H1 (cell line): ENCODE measurements at regions not wholly inside any gene's neighbourhood (a gene's known extent, or its start where the extent isn't known, plus 50 kb on each side); places are given as distances from the start of the nearest gene placed in this dataset.

Experiments used
- CTCF ChIA-PET: fragments of 300-600 bp; sonication (Branson Sonifier 250); formaldehyde crosslinking; loops from one replicate; lab custom pipeline; 2021; ENCODE audit not compliant: partially characterized antibody; lab: Charles Lee
- POLR2A ChIA-PET: fragments of 300-600 bp; sonication (Branson Sonifier 250); formaldehyde crosslinking; loops from one replicate; lab custom pipeline; 2021; ENCODE audit warnings: inconsistent platforms; ENCODE audit not compliant: partially characterized antibody; lab: Charles Lee
- DNase-seq, 2 experiments: peaks; one replicate each; pipeline versions ENCODE4 v3.0.0 to v3.0.0-alpha.2; 2010 to 2022; ENCODE audit warnings: low spot score in 2 of 2, low read depth in 1 of 2, mixed read lengths in 1 of 2
- FAIRE-seq: peaks from 2 replicates; lab custom pipeline; 2011; peaks lifted over from hg19 to GRCh38; lab: Jason Lieb, UNC
- H2AFZ ChIP-seq: 2 replicates; pipeline ENCODE4 v1.8.1; 2012; ENCODE audit warnings: low read length, inconsistent platforms
- H2AK5ac ChIP-seq: 2 replicates; pipeline ENCODE4 v1.6.1; 2013; ENCODE audit warnings: low read depth, low read length
- H2BK120ac ChIP-seq: replicated peaks from 2 replicates; pipeline ENCODE3; 2013; ENCODE audit warnings: low read depth, low read length, inconsistent platforms
- H2BK12ac ChIP-seq: 2 replicates; pipeline ENCODE4 v1.6.1; 2013; ENCODE audit warnings: low read depth, low read length
- H2BK15ac ChIP-seq: 2 replicates; pipeline ENCODE4 v1.6.1; 2013; ENCODE audit warnings: low read length
- H2BK20ac ChIP-seq: 2 replicates; pipeline ENCODE4 v1.6.1; 2013; ENCODE audit warnings: low read length
- H2BK5ac ChIP-seq: 2 replicates; pipeline ENCODE4 v1.6.1; 2013; ENCODE audit warnings: low read depth, low read length
- H3K14ac ChIP-seq: 2 replicates; pipeline ENCODE4 v1.6.1; 2013; ENCODE audit warnings: inconsistent platforms; ENCODE audit not compliant: insufficient read length
- H3K18ac ChIP-seq: 2 replicates; pipeline ENCODE4 v1.6.1; 2013; ENCODE audit warnings: low read length; ENCODE audit errors: extremely low read depth
- H3K23ac ChIP-seq: 2 replicates; pipeline ENCODE4 v1.6.1; 2013; ENCODE audit warnings: inconsistent platforms; ENCODE audit not compliant: insufficient read length
- H3K23me2 ChIP-seq: 2 replicates; pipeline ENCODE4 v1.6.1; 2013; ENCODE audit warnings: low read depth, low read length
- H3K27ac ChIP-seq: 2 replicates; pipeline ENCODE4 v1.6.1; 2011; ENCODE audit warnings: low read depth, low read length, inconsistent platforms
- H3K27me3 ChIP-seq, 4 experiments: replicated peaks in 1 of 4; 1 replicate in 1 of 4; 2 replicates in 3 of 4; pipeline versions ENCODE4 v1.6.1 to v1.8.1; 2011 to 2013; ENCODE audit warnings: low read length in 3 of 4, mild to moderate bottlenecking in 3 of 4, inconsistent platforms in 2 of 4, mixed read lengths in 2 of 4, moderate library complexity in 1 of 4; ENCODE audit not compliant: control insufficient read depth in 3 of 4, insufficient read depth in 3 of 4; ENCODE audit errors: extremely low read depth in 1 of 4
- H3K36me3 ChIP-seq, 4 experiments: 2 replicates each; pipeline versions ENCODE4 v1.6.1 to v1.8.1; 2011 to 2013; ENCODE audit warnings: mild to moderate bottlenecking in 4 of 4, low read length in 3 of 4, moderate library complexity in 2 of 4, control low read depth in 1 of 4, inconsistent platforms in 1 of 4; ENCODE audit not compliant: insufficient read depth in 4 of 4, control insufficient read depth in 2 of 4
- H3K4ac ChIP-seq: replicated peaks from 2 replicates; pipeline ENCODE3; 2013; ENCODE audit warnings: low read length, low read depth, mixed read lengths, inconsistent platforms; ENCODE audit not compliant: insufficient read length
- H3K4me1 ChIP-seq, 4 experiments: replicated peaks in 1 of 4; 1 replicate in 1 of 4; 2 replicates in 3 of 4; pipeline versions ENCODE4 v1.6.1 to v1.8.1; 2011 to 2013; ENCODE audit warnings: low read length in 3 of 4, inconsistent platforms in 2 of 4, mixed read lengths in 1 of 4; ENCODE audit not compliant: insufficient read depth in 4 of 4, control insufficient read depth in 3 of 4
- H3K4me2 ChIP-seq, 2 experiments: 2 replicates each; pipeline versions ENCODE4 v1.6.1 to v1.8.1; 2011 to 2013; ENCODE audit warnings: low read depth in 2 of 2, low read length in 2 of 2, control low read depth in 1 of 2, inconsistent platforms in 1 of 2, mild to moderate bottlenecking in 1 of 2; ENCODE audit not compliant: insufficient read depth in 1 of 2
- H3K4me3 ChIP-seq, 4 experiments: fragments of 200-600, 300-600 bp in 1 of 4; sonication (generic), shearing (Covaris generic), sonication (Bioruptor Twin) in 1 of 4; 2 replicates each; pipeline versions ENCODE4 v1.5.1 to v1.8.1; 2011 to 2016; ENCODE audit warnings: low read length in 4 of 4, low read depth in 3 of 4, control low read depth in 2 of 4, inconsistent platforms in 2 of 4, mild to moderate bottlenecking in 2 of 4, mixed read lengths in 1 of 4, moderate library complexity in 1 of 4; ENCODE audit not compliant: insufficient read depth in 2 of 4; ENCODE audit errors: extremely low read depth in 1 of 4
- H3K56ac ChIP-seq: replicated peaks from 2 replicates; pipeline ENCODE3; 2013; ENCODE audit warnings: low read depth, mild to moderate bottlenecking, mixed read lengths, low read length, inconsistent platforms; ENCODE audit not compliant: insufficient read length
- H3K79me1 ChIP-seq: 2 replicates; pipeline ENCODE4 v1.6.1; 2013; ENCODE audit warnings: low read depth, low read length, control low read depth
- H3K79me2 ChIP-seq, 2 experiments: 2 replicates each; pipeline versions ENCODE4 v1.6.1 to v1.8.1; 2012 to 2013; ENCODE audit warnings: low read length in 2 of 2, mild to moderate bottlenecking in 2 of 2, inconsistent platforms in 1 of 2; ENCODE audit not compliant: insufficient read depth in 2 of 2, control insufficient read depth in 1 of 2
- H3K9ac ChIP-seq, 4 experiments: replicated peaks in 1 of 4; 1 replicate in 1 of 4; 2 replicates in 3 of 4; pipeline versions ENCODE4 v1.6.1 to v1.8.1; 2011 to 2013; ENCODE audit warnings: low read depth in 3 of 4, low read length in 3 of 4, control low read depth in 2 of 4, mild to moderate bottlenecking in 2 of 4, moderate library complexity in 2 of 4, inconsistent platforms in 1 of 4; ENCODE audit errors: extremely low read depth in 1 of 4
- H3K9me3 ChIP-seq, 2 experiments: 2 replicates each; pipeline versions ENCODE4 v1.6.1 to v1.8.1; 2012 to 2013; ENCODE audit warnings: mild to moderate bottlenecking in 2 of 2, moderate library complexity in 2 of 2, control low read depth in 1 of 2, inconsistent platforms in 1 of 2, low read depth in 1 of 2, low read length in 1 of 2, mixed read lengths in 1 of 2; ENCODE audit not compliant: insufficient read depth in 2 of 2
- H4K20me1 ChIP-seq, 2 experiments: replicated peaks in 1 of 2; 2 replicates each; pipeline versions ENCODE3 to v1.8.1; 2011 to 2013; ENCODE audit warnings: inconsistent platforms in 2 of 2, low read length in 2 of 2, mild to moderate bottlenecking in 1 of 2; ENCODE audit not compliant: insufficient read depth in 2 of 2, control insufficient read depth in 1 of 2
- H4K5ac ChIP-seq: 2 replicates; pipeline ENCODE4 v1.6.1; 2013; ENCODE audit warnings: low read length, low read depth, mixed read lengths, inconsistent platforms; ENCODE audit not compliant: insufficient read length
- H4K8ac ChIP-seq: 2 replicates; pipeline ENCODE4 v1.8.0; 2013; ENCODE audit warnings: mild to moderate bottlenecking, moderate library complexity, low read length, inconsistent platforms; ENCODE audit not compliant: insufficient read depth; ENCODE audit errors: extremely low read depth
- H4K91ac ChIP-seq: replicated peaks from 2 replicates; pipeline ENCODE3; 2013; ENCODE audit warnings: low read length, mixed read lengths, inconsistent platforms; ENCODE audit not compliant: insufficient read length
- CBX5 ChIP-seq: fragments of 300-800, 300-1000 bp; sonication (generic); IDR thresholded peaks from 2 replicates; pipeline ENCODE4 v1.7.1; 2016; ENCODE audit warnings: antibody characterized with exemption, low read length, low read depth
- CEBPB ChIP-seq: IDR thresholded peaks from 2 replicates; pipeline ENCODE4 v1.6.1; 2012; ENCODE audit warnings: low read depth, low read length
- CHD2 ChIP-seq: IDR thresholded peaks from 2 replicates; pipeline ENCODE4 v1.6.1; 2012; ENCODE audit warnings: low read length, improper control_type of control experiment
- CREB1 ChIP-seq: IDR thresholded peaks from 2 replicates; pipeline ENCODE4 v1.6.1; 2012; ENCODE audit warnings: inconsistent platforms
- CTBP2 ChIP-seq: IDR thresholded peaks from 2 replicates; pipeline ENCODE4 v1.7.0; 2011; ENCODE audit warnings: borderline replicate concordance, mild to moderate bottlenecking, moderate library complexity, mixed read lengths, low read length; ENCODE audit not compliant: insufficient read depth, insufficient read length
- E2F6 ChIP-seq: IDR thresholded peaks from 2 replicates; pipeline ENCODE4 v1.6.1; 2012; ENCODE audit warnings: inconsistent platforms
- EGR1 ChIP-seq: IDR thresholded peaks from 2 replicates; pipeline ENCODE4 v1.6.1; 2011; ENCODE audit warnings: low read depth, low read length, borderline replicate concordance
- FOSL1 ChIP-seq: IDR thresholded peaks from 2 replicates; pipeline ENCODE4 v1.6.1; 2011; ENCODE audit warnings: mild to moderate bottlenecking, low read depth, low read length, moderate library complexity; ENCODE audit not compliant: insufficient read depth
- JUN ChIP-seq: IDR thresholded peaks from 2 replicates; pipeline ENCODE4 v1.6.1; 2011; ENCODE audit warnings: low read depth, mild to moderate bottlenecking, improper control_type of control experiment, low read length
- JUND ChIP-seq: IDR thresholded peaks from 2 replicates; pipeline ENCODE4 v1.6.1; 2011; ENCODE audit warnings: mild to moderate bottlenecking, improper control_type of control experiment, low read length
- RNF2 ChIP-seq: fragments of 200-900, 300-1000 bp; sonication (generic); IDR thresholded peaks from 2 replicates; pipeline ENCODE4 v1.7.1; 2016; ENCODE audit warnings: borderline replicate concordance, low read depth, mild to moderate bottlenecking, antibody characterized with exemption, low read length; ENCODE audit not compliant: poor library complexity, severe bottlenecking; ENCODE audit errors: missing control alignments
- RXRA ChIP-seq: IDR thresholded peaks from 2 replicates; pipeline ENCODE4 v1.6.1; 2011; ENCODE audit warnings: low read depth, mild to moderate bottlenecking, low read length, moderate library complexity; ENCODE audit not compliant: insufficient read depth
- SIN3A ChIP-seq, 2 experiments: IDR thresholded peaks in 1 of 2; conservative IDR thresholded peaks in 1 of 2; 2 replicates each; pipeline ENCODE4 v1.6.1; 2011 to 2012; ENCODE audit warnings: low read length in 2 of 2, improper control_type of control experiment in 1 of 2, low read depth in 1 of 2, mild to moderate bottlenecking in 1 of 2
- SP2 ChIP-seq: IDR thresholded peaks from 2 replicates; pipeline ENCODE4 v1.6.1; 2012; ENCODE audit warnings: mild to moderate bottlenecking, low read length, inconsistent platforms
- SUZ12 ChIP-seq: fragments of 200-600 bp; sonication (generic); IDR thresholded peaks from 2 replicates; pipeline ENCODE4 v1.6.1; 2012; ENCODE audit warnings: mild to moderate bottlenecking, inconsistent platforms, low read length, moderate library complexity, mixed read lengths
- WGBS, 2 experiments: shearing (Covaris generic) in 1 of 2; methylation state at CpG; one replicate each; pipeline versions ENCODE4 v1.1.6 to v1.1.7; 2013 to 2015; ENCODE audit warnings: low lambda C conversion rate in 2 of 2, mixed read lengths in 2 of 2, inconsistent platforms in 1 of 2, low coverage in 1 of 2, missing lambda C conversion rate in 1 of 2; ENCODE audit not compliant: insufficient replicate concordance in 2 of 2, insufficient coverage in 1 of 2, insufficient read length in 1 of 2; ENCODE audit errors: extremely low coverage in 1 of 2, missing lambda C conversion rate in 1 of 2; 5-methylcytosine and 5-hydroxymethylcytosine counted together

- Histone ChIP-seq H3K4me1 (no peaks in the 10 kb centered on the region), H3K23ac (no peak overlapping the region), H2BK15ac (no peak overlapping the region), H2BK20ac (no peak overlapping the region; the same call in 1 of the 2 replicates), H2AFZ (no peak overlapping the region), H3K18ac (no peak overlapping the region), H2BK120ac (no peak overlapping the region), H3K9me3 (no peaks in the 10 kb centered on the region), H3K4me2 (no peak overlapping the region), H4K91ac (no peak overlapping the region), H3K79me2 (no peaks in the 10 kb centered on the region), H3K27me3 (no peaks in the 10 kb centered on the region), H3K79me1 (no peaks in the 10 kb centered on the region), H3K9ac (no peak overlapping the region), H2BK5ac (no peak overlapping the region), H3K36me3 (no peaks in the 10 kb centered on the region), H2AK5ac (no peak overlapping the region), H3K56ac (no peak overlapping the region), H2BK12ac (no peak overlapping the region), H4K8ac (no peak overlapping the region), H4K20me1 (no peaks in the 10 kb centered on the region), H4K5ac (no peak overlapping the region), H3K27ac (no peak overlapping the region), H3K4me3 (no peak overlapping the region), H3K4ac (no peak overlapping the region), H3K23me2 (no peaks in the 10 kb centered on the region), H3K14ac (no peak overlapping the region)
- ChIA-PET POLR2A (interaction anchor here (0.5 kb wide), 1 partner anchor 13 kb away, joined by 3 read pairs; no protein-coding TSS in a partner anchor), CTCF (no interaction called here)
- FAIRE-seq (no peak), DNase-seq (no peak)
- 77% methylated on average over 1 of the region's 1 CpG; no CpG with 5 or more reads in 1 of the 2 experiments for WGBS, 2 experiments
- no peak for TF ChIP-seq SIN3A (conservative IDR thresholded peaks at IDR 0.05 in 1 of 2, IDR thresholded peaks at IDR 0.05 in 1 of 2; ENCODE audit: low read depth in 1 of 2, low read length in 2 of 2)
- no peak for TF ChIP-seq E2F6
- TF ChIP-seq SUZ12, result no peak
- TF ChIP-seq RNF2, result no peak
- TF ChIP-seq CTBP2, result no peak
- TF ChIP-seq EGR1, result no peak
- TF ChIP-seq FOSL1, result no peak
- TF ChIP-seq RXRA, result no peak
- no peak for TF ChIP-seq JUND
- no peak for TF ChIP-seq CEBPB
- TF ChIP-seq SP2, result no peak
- no peak for TF ChIP-seq CBX5
- no peak for TF ChIP-seq CREB1
- no peak for TF ChIP-seq CHD2
- no peak for TF ChIP-seq JUN
Observed at GRCh38 chr2:17000184-17000482, 334.5 kb upstream of the CYRIA start.
